K562 (cell line): ENCODE measurements at regions not wholly inside any gene's neighbourhood (a gene's known extent, or its start where the extent isn't known, plus 50 kb on each side); places are given as distances from the start of the nearest gene placed in this dataset.

Experiments used
- ATAC-seq: fragments of 200-7000 bp; cut with Tn5 transposase; 3 replicates; pipeline ENCODE4 v1.9.1; 2020; ENCODE audit warnings: moderate library complexity
- BruUV-seq: library from RNA; stranded (reverse); fragments of 400-500 nt; replicated peaks from 2 replicates; lab custom pipeline; 2021; lab: Mats Ljungman, UMichigan
- CTCF ChIA-PET: fragments of 300-600 bp; formaldehyde crosslinking; extraction: SDS; loops from one replicate; lab custom pipeline; 2021; ENCODE audit warnings: low intra/inter-chr PET ratio; lab: Yijun Ruan, JAX
- POLR2A ChIA-PET: fragments of 300-600, 350-650 bp; sonication (Branson Sonifier 250); formaldehyde crosslinking; extraction: SDS; loops from one replicate; lab custom pipeline; 2021; ENCODE audit warnings: antibody characterized with exemption, inconsistent platforms; lab: Yijun Ruan, JAX
- DNase-seq, 4 experiments: peaks; one replicate each; pipeline versions ENCODE4 v3.0.0 to v3.0.0-alpha.2; 2011 to 2018; ENCODE audit warnings: low spot score in 3 of 4, mixed read lengths in 3 of 4; ENCODE audit errors: extremely low read depth in 1 of 4
- FAIRE-seq: peaks from 2 replicates; lab custom pipeline; 2011; peaks lifted over from hg19 to GRCh38; lab: Jason Lieb, UNC
- H2AFZ ChIP-seq: 2 replicates; pipeline ENCODE4 v1.6.0; 2011; ENCODE audit warnings: low read depth, low read length, control low read depth, inconsistent platforms
- H3K27ac ChIP-seq: fragments of 200-600 bp; 3 replicates; pipeline ENCODE4 v1.8.0; 2011; ENCODE audit warnings: low read depth, mild to moderate bottlenecking, control low read depth, inconsistent platforms, low read length, moderate library complexity, mixed read lengths; ENCODE audit errors: extremely low read depth
- H3K27me3 ChIP-seq, 2 experiments: fragments of 300-600 bp in 1 of 2; 2 replicates in 1 of 2; 3 replicates in 1 of 2; pipeline versions ENCODE4 v1.6.0 to v1.8.0; 2011; ENCODE audit warnings: inconsistent platforms in 2 of 2, low read length in 2 of 2, mild to moderate bottlenecking in 1 of 2, mixed read lengths in 1 of 2, moderate library complexity in 1 of 2; ENCODE audit not compliant: control insufficient read depth in 2 of 2, insufficient read depth in 2 of 2
- H3K36me3 ChIP-seq: fragments of 300-600 bp; 3 replicates; pipeline ENCODE4 v1.8.0; 2011; ENCODE audit warnings: mild to moderate bottlenecking, low read length, inconsistent platforms; ENCODE audit not compliant: control insufficient read depth, insufficient read depth
- H3K4me1 ChIP-seq, 2 experiments: fragments of 200-600 bp in 1 of 2; replicated peaks in 1 of 2; 2 replicates in 1 of 2; 3 replicates in 1 of 2; pipeline versions ENCODE4 v1.5.1 to v1.8.0; 2011; ENCODE audit warnings: inconsistent platforms in 2 of 2, low read length in 2 of 2, mild to moderate bottlenecking in 1 of 2, mixed read lengths in 1 of 2, moderate library complexity in 1 of 2; ENCODE audit not compliant: control insufficient read depth in 2 of 2, insufficient read depth in 2 of 2
- H3K4me2 ChIP-seq: 2 replicates; pipeline ENCODE4 v1.6.1; 2011; ENCODE audit warnings: low read length, control low read depth, inconsistent platforms, mixed read lengths; ENCODE audit not compliant: insufficient read depth
- H3K4me3 ChIP-seq: fragments of 200-600 bp; sonication (generic), shearing (Covaris generic); 2 replicates; pipeline ENCODE4 v1.5.1; 2016; ENCODE audit warnings: control low read depth, inconsistent platforms
- H3K79me2 ChIP-seq: fragments of 200-600 bp; 3 replicates; pipeline ENCODE4 v1.8.0; 2011; ENCODE audit warnings: low read length, inconsistent platforms; ENCODE audit not compliant: control insufficient read depth, insufficient read depth
- H3K9ac ChIP-seq, 2 experiments: 2 replicates each; pipeline versions ENCODE4 v1.6.0 to v1.6.1; 2011; ENCODE audit warnings: low read depth in 2 of 2, low read length in 2 of 2, control low read depth in 1 of 2, inconsistent platforms in 1 of 2, mild to moderate bottlenecking in 1 of 2, mixed read lengths in 1 of 2; ENCODE audit not compliant: insufficient read depth in 1 of 2
- H3K9me1 ChIP-seq: one replicate; pipeline ENCODE4 v1.6.0; 2011; ENCODE audit warnings: inconsistent platforms, mild to moderate bottlenecking, low read length, moderate library complexity; ENCODE audit not compliant: control insufficient read depth, insufficient read depth
- H3K9me3 ChIP-seq: replicated peaks from 2 replicates; pipeline ENCODE4 v1.5.1; 2011; ENCODE audit warnings: low read depth, low read length, inconsistent platforms; ENCODE audit not compliant: control insufficient read depth, insufficient read depth
- H4K20me1 ChIP-seq: replicated peaks from 2 replicates; pipeline ENCODE4 v1.6.1; 2011; ENCODE audit warnings: low read length, inconsistent platforms, mixed read lengths; ENCODE audit not compliant: control insufficient read depth, insufficient read depth
- CAMTA2 ChIP-seq: fragments of 250-450 bp; sonication (Bioruptor Pico); conservative IDR thresholded peaks from 2 replicates; pipeline ENCODE4 v1.5.1; 2022
- FOXK1 ChIP-seq: sonication (generic); formaldehyde crosslinking; IDR thresholded peaks from 2 replicates; pipeline ENCODE4 v1.8.0; 2022; ENCODE audit warnings: missing genetic modification reagents, mild to moderate bottlenecking, borderline replicate concordance
- ZNF263 ChIP-seq: sonication (generic); formaldehyde crosslinking; IDR thresholded peaks from 2 replicates; pipeline ENCODE4 v1.8.0; 2022; ENCODE audit warnings: mild to moderate bottlenecking, missing genetic modification reagents, borderline replicate concordance
- WGBS: fragments of 100-300 bp; shearing (Covaris generic); methylation state at CpG from one replicate; pipeline ENCODE4 v1.1.6; 2016; ENCODE audit warnings: low coverage, mixed read lengths; ENCODE audit not compliant: insufficient coverage; ENCODE audit errors: missing lambda C conversion rate; 5-methylcytosine and 5-hydroxymethylcytosine counted together
- in situ Hi-C: fragments of 300-500 bp; cut with MboI; formaldehyde crosslinking; loops from 4 replicates; pipeline ENCODE4 v1.15.0; 2018; ENCODE audit warnings: inconsistent platforms, mixed read lengths
- intact Hi-C: fragments of 100-400 bp; cut with micrococcal nuclease; formaldehyde crosslinking; loops from 2 replicates; pipeline ENCODE4 v1.14.2; 2022

DNA sequence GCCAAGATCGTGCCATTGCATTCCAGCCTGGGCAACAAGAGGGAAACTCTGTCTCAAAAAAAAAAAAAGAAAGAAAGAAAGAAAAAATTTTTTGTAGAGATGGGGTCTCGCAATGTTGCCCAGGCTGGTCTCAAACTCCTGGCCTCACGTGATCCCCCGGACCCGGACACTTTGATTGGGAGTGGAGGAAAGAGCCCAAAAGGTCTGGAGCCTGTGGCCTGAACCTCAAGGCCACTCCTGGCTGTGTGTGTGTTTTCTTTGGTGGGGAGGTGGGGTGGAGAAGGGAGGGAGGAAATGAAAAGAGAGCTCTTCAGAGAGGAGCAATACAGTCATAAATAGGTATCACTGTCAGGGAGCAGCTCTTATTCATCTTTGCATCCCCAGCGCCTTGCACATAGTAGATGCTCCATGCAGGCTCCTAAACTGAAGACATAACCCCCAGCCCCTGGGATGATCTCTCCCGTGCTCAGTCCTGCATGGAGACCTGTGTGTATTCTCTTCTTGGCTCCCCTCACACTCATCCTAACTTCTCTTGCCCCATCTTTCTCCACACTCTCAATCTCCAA lies 75.7 kb downstream of the FGD2 start:
- no peaks in the 10 kb centered on the region for H3K36me3 ChIP-seq
- H3K4me2 ChIP-seq = no peak overlapping the region
- in situ Hi-C loops (no loop called here), intact Hi-C loops (no loop called here)
- no peak overlapping the region for H3K4me3 ChIP-seq
- no peak for ATAC-seq
- FAIRE-seq = no peak
- H3K9me1 ChIP-seq = no peaks in the 10 kb centered on the region
- BruUV-seq = no TSS peak
- no peak overlapping the region for H3K9ac ChIP-seq
- H4K20me1 ChIP-seq = no peaks in the 10 kb centered on the region
- ChIA-PET CTCF (no interaction called here), POLR2A (interaction anchor here (0.6 kb wide), 1 partner anchor 15 kb away, joined by 4 read pairs; no protein-coding TSS in a partner anchor)
- no peak for DNase-seq
- 63% methylated on average over 7 of the region's 7 CpGs for WGBS
- no peaks in the 10 kb centered on the region for H3K9me3 ChIP-seq
- no peak for TF ChIP-seq ZNF263
- H3K4me1 ChIP-seq = peaks cover 30 to 36% of the 10 kb centered on the region in 2 experiments
- H2AFZ ChIP-seq = peak overlapping the region; percentile 23; the same call in 1 of the 2 replicates
- H3K27ac ChIP-seq = no peak overlapping the region
- H3K27me3 ChIP-seq = no peaks in the 10 kb centered on the region
- no peaks in the 10 kb centered on the region for H3K79me2 ChIP-seq

DNA sequence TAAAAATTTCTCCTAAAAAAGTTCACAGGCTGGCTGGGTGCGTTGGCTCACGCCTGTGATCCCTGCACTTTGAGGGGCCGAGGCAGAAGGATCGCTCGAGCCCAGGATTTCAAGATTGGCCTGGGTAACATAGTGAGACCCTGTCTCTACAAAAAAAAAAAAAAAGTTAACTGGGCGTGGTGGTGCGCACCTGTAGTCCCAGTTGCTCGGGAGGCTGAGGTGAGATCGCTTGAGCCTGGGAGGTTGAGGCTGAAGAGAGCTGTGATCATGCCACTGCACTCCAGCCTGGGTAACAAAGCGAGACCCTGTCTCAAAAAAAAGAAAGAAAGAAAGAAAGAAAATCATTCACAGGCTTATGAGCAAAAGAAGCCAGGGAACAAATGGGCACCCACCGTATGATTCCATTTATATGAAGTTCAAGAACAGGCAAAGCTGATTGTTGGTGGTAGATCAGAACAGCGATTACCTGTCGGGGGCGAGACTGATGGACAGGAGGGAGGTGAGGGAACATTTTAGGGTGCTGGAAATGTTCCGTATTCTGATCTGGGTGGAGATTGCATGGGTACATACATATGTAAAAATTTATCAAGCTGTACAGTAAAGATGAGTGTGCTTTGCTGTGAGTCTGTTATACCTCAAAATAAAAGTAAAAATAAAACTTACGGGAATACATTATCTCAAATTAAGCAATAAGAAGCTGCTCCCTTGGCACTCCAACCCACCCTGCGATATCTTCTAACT lies 77.1 kb downstream of the FGD2 start:
- ATAC-seq (no peak), DNase-seq (no peak), FAIRE-seq (no peak)
- H2AFZ ChIP-seq = no peak overlapping the region
- 0 out of 2 replicates have a peak, but pooled peaks have one; percentile 17 for TF ChIP-seq FOXK1 (CRISPR knock-in tag)
- no peak for TF ChIP-seq CAMTA2
- no peaks in the 10 kb centered on the region for H3K79me2 ChIP-seq
- intact Hi-C loops = loop anchor here (2.0 kb wide), 1 partner anchor 20 kb away; no protein-coding TSS in a partner anchor
- H3K9ac ChIP-seq = no peak overlapping the region
- BruUV-seq = no TSS peak
- no peaks in the 10 kb centered on the region for H3K9me3 ChIP-seq
- H3K36me3 ChIP-seq = no peaks in the 10 kb centered on the region
- H3K27me3 ChIP-seq = no peaks in the 10 kb centered on the region
- CTCF ChIA-PET = interaction anchor here (0.7 kb wide), 1 partner anchor 30 kb away, joined by 3 read pairs; no protein-coding TSS in a partner anchor
- no peaks in the 10 kb centered on the region for H3K9me1 ChIP-seq
- H4K20me1 ChIP-seq = no peaks in the 10 kb centered on the region
- no peak overlapping the region for H3K27ac ChIP-seq
- H3K4me2 ChIP-seq = no peak overlapping the region
- POLR2A ChIA-PET = interaction anchor here (0.6 to 2.0 kb wide), 5 partner anchors 11 to 830 kb away, joined by 3 to 7 read pairs (median 4); no protein-coding TSS in a partner anchor
- in situ Hi-C loops = no loop called here
- no peak overlapping the region for H3K4me3 ChIP-seq
- peaks cover 28 to 36% of the 10 kb centered on the region in 2 experiments for H3K4me1 ChIP-seq
- WGBS = 92% methylated on average over 17 of the region's 17 CpGs
